ENCODE measurements at regions not wholly inside any gene's neighbourhood (a gene's known extent, or its start where the extent isn't known, plus 50 kb on each side); places are given as distances from the start of the nearest gene placed in this dataset.

- no peak for DNase-seq (ENCODE audit: low read depth)
Measured at GRCh38 chr12:20967756-20968155, 157.3 kb downstream of the SLCO1B3 start.

- no peak for DNase-seq (ENCODE audit: low read depth)
Measured at GRCh38 chr12:20969766-20970165, 159.3 kb downstream of the SLCO1B3 start.

- DNase-seq (ENCODE audit: low read depth) = no peak
Measured at GRCh38 chr12:20985399-20985798, 145.6 kb upstream of the SLCO1B1 start.

GRCh38 chr12:21001778-21002177 is 129.2 kb upstream of the SLCO1B1 start:
- DNase-seq (ENCODE audit: low read depth) = no peak

GRCh38 chr12:21025656-21026055 is 105.3 kb upstream of the SLCO1B1 start:
- no peak for DNase-seq (ENCODE audit: low read depth)

- no peak for DNase-seq (ENCODE audit: low read depth)
Measured at GRCh38 chr12:21026302-21026701, 104.7 kb upstream of the SLCO1B1 start.

- DNase-seq (ENCODE audit: low read depth) = no peak
Measured at GRCh38 chr12:21054334-21054733, 76.7 kb upstream of the SLCO1B1 start.

- no peak for DNase-seq (ENCODE audit: low read depth)
Measured at GRCh38 chr12:21065845-21066244, 65.1 kb upstream of the SLCO1B1 start.

GRCh38 chr12:21073129-21073528 is 57.9 kb upstream of the SLCO1B1 start:
- DNase-seq (ENCODE audit: low read depth) = no peak

GRCh38 chr12:21073822-21074460 is 57.1 kb upstream of the SLCO1B1 start:
- peak; percentile 53 for DNase-seq (ENCODE audit: low read depth)

Measured in EH (cell line).